ENCODE measurements at regions not wholly inside any gene's neighbourhood (a gene's known extent, or its start where the extent isn't known, plus 50 kb on each side); places are given as distances from the start of the nearest gene placed in this dataset.

DNA sequence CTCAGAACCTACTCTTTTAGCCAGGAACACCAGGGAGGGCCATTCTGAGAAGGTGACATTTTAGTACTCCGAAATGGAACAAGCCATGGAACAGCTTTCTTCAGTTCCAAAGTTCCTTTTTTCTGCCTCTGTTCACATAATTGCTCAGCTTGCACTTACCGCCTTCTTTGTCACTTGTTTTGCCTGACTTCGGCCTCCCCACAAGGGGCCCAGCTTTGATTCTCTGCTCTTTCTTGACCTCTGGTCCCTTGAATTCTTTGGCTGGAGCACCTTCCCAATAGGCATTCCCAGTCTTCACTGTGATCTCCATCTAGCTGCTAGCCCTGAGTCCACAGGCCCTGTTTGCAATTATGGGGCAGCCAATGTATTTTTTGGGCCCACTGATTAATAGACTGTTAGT is 51.4 kb upstream of the SLC7A14 start:
- Histone ChIP-seq H3K4me3 (replicated peaks in 1 of 4; ENCODE audit: control extremely low read depth in 1 of 4, insufficient read depth in 1 of 4, low read depth in 3 of 4, low read length in 4 of 4) (no peak overlapping the region), H3K9ac (ENCODE audit: insufficient read depth, low read length) (no peak overlapping the region), H3K27me3 (ENCODE audit: control insufficient read depth, insufficient read depth, low read length) (no peaks in the 10 kb centered on the region), H4K20me1 (ENCODE audit: control insufficient read depth, extremely low read depth, insufficient read depth, low read length) (no peaks in the 10 kb centered on the region), H3K27ac (ENCODE audit: insufficient read depth, low read length) (no peak overlapping the region), H3K4me2 (ENCODE audit: extremely low read depth, insufficient read depth, low read length) (no peak overlapping the region), H3K9me3 (ENCODE audit: control insufficient read depth, insufficient read depth, low read depth, low read length) (no peaks in the 10 kb centered on the region), H3K79me2 (ENCODE audit: control insufficient read depth, insufficient read depth, low read length) (no peaks in the 10 kb centered on the region), H2AFZ (ENCODE audit: low read length) (no peak overlapping the region), H3K4me1 (ENCODE audit: control insufficient read depth, extremely low read depth, insufficient read depth, low read length) (peaks cover 2% of the 10 kb centered on the region), H3K36me3 (ENCODE audit: control insufficient read depth, insufficient read depth, low read length) (no peaks in the 10 kb centered on the region)
- TF ChIP-seq, protein P1, sequence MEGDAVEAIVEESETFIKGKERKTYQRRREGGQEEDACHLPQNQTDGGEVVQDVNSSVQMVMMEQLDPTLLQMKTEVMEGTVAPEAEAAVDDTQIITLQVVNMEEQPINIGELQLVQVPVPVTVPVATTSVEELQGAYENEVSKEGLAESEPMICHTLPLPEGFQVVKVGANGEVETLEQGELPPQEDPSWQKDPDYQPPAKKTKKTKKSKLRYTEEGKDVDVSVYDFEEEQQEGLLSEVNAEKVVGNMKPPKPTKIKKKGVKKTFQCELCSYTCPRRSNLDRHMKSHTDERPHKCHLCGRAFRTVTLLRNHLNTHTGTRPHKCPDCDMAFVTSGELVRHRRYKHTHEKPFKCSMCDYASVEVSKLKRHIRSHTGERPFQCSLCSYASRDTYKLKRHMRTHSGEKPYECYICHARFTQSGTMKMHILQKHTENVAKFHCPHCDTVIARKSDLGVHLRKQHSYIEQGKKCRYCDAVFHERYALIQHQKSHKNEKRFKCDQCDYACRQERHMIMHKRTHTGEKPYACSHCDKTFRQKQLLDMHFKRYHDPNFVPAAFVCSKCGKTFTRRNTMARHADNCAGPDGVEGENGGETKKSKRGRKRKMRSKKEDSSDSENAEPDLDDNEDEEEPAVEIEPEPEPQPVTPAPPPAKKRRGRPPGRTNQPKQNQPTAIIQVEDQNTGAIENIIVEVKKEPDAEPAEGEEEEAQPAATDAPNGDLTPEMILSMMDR (conservative IDR thresholded peaks at IDR 0.05 in 1 of 2, IDR thresholded peaks at IDR 0.05 in 1 of 2; ENCODE audit: low read depth in 1 of 2, low read length in 2 of 2) = no peak
- no peak for TF ChIP-seq EZH2 (IDR thresholded peaks at IDR 0.05; ENCODE audit: low read length, missing control alignments)
- no peak for DNase-seq (ENCODE audit: low read depth in 2 of 2)

- H3K27ac ChIP-seq (ENCODE audit: insufficient read depth, low read length) = no peak overlapping the region
- no peak overlapping the region for H3K4me2 ChIP-seq (ENCODE audit: extremely low read depth, insufficient read depth, low read length)
- H3K4me3 ChIP-seq (replicated peaks in 1 of 4; ENCODE audit: control extremely low read depth in 1 of 4, insufficient read depth in 1 of 4, low read depth in 3 of 4, low read length in 4 of 4) = no peak overlapping the region
- no peaks in the 10 kb centered on the region for H3K36me3 ChIP-seq (ENCODE audit: control insufficient read depth, insufficient read depth, low read length)
- H3K79me2 ChIP-seq (ENCODE audit: control insufficient read depth, insufficient read depth, low read length) = no peaks in the 10 kb centered on the region
- no peak for DNase-seq (ENCODE audit: low read depth in 2 of 2)
- no peaks in the 10 kb centered on the region for H3K27me3 ChIP-seq (ENCODE audit: control insufficient read depth, insufficient read depth, low read length)
- no peaks in the 10 kb centered on the region for H4K20me1 ChIP-seq (ENCODE audit: control insufficient read depth, extremely low read depth, insufficient read depth, low read length)
- peaks cover 2% of the 10 kb centered on the region for H3K4me1 ChIP-seq (ENCODE audit: control insufficient read depth, extremely low read depth, insufficient read depth, low read length)
- H2AFZ ChIP-seq (ENCODE audit: low read length) = no peak overlapping the region
- no peak for TF ChIP-seq EZH2 (IDR thresholded peaks at IDR 0.05; ENCODE audit: low read length, missing control alignments)
- TF ChIP-seq, protein P1 (conservative IDR thresholded peaks at IDR 0.05 in 1 of 2, IDR thresholded peaks at IDR 0.05 in 1 of 2; ENCODE audit: low read depth in 1 of 2, low read length in 2 of 2) = no peak
- no peaks in the 10 kb centered on the region for H3K9me3 ChIP-seq (ENCODE audit: control insufficient read depth, insufficient read depth, low read depth, low read length)
- no peak overlapping the region for H3K9ac ChIP-seq (ENCODE audit: insufficient read depth, low read length)
These were observed 50.6 kb upstream of the SLC7A14 start for GRCh38 chr3:170636400-170636973.
